ENCODE measurements at regions not wholly inside any gene's neighbourhood (a gene's known extent, or its start where the extent isn't known, plus 50 kb on each side); places are given as distances from the start of the nearest gene placed in this dataset.

GRCh38 chr2:66693076-66693965 is 258.4 kb downstream of the MEIS1 start:
- DNase-seq (ENCODE audit: low spot score) = no peak
- H3K4me1 Mint-ChIP-seq (ENCODE audit: unreplicated experiment) = no peaks in the 10 kb centered on the region
- no peak for TF ChIP-seq CTCF (IDR thresholded peaks at IDR 0.05; ENCODE audit: unreplicated experiment)
- no peaks in the 10 kb centered on the region for H3K36me3 Mint-ChIP-seq (ENCODE audit: low read depth, unreplicated experiment)
- no peaks in the 10 kb centered on the region for H3K9me3 Mint-ChIP-seq (ENCODE audit: unreplicated experiment)
- H3K27me3 Mint-ChIP-seq (ENCODE audit: unreplicated experiment) = no peaks in the 10 kb centered on the region
- H3K4me3 Mint-ChIP-seq (ENCODE audit: unreplicated experiment) = no peak overlapping the region
- no peak overlapping the region for H3K27ac Mint-ChIP-seq (ENCODE audit: unreplicated experiment)

GRCh38 chr2:66694087-66694860 is 259.3 kb downstream of the MEIS1 start:
- no peak overlapping the region for H3K4me3 Mint-ChIP-seq (ENCODE audit: unreplicated experiment)
- no peaks in the 10 kb centered on the region for H3K9me3 Mint-ChIP-seq (ENCODE audit: unreplicated experiment)
- no peaks in the 10 kb centered on the region for H3K27me3 Mint-ChIP-seq (ENCODE audit: unreplicated experiment)
- no peak for DNase-seq (ENCODE audit: low spot score)
- no peak overlapping the region for H3K27ac Mint-ChIP-seq (ENCODE audit: unreplicated experiment)
- H3K4me1 Mint-ChIP-seq (ENCODE audit: unreplicated experiment) = no peaks in the 10 kb centered on the region
- TF ChIP-seq CTCF (IDR thresholded peaks at IDR 0.05; ENCODE audit: unreplicated experiment) = no peak
- H3K36me3 Mint-ChIP-seq (ENCODE audit: low read depth, unreplicated experiment) = no peaks in the 10 kb centered on the region

DNA sequence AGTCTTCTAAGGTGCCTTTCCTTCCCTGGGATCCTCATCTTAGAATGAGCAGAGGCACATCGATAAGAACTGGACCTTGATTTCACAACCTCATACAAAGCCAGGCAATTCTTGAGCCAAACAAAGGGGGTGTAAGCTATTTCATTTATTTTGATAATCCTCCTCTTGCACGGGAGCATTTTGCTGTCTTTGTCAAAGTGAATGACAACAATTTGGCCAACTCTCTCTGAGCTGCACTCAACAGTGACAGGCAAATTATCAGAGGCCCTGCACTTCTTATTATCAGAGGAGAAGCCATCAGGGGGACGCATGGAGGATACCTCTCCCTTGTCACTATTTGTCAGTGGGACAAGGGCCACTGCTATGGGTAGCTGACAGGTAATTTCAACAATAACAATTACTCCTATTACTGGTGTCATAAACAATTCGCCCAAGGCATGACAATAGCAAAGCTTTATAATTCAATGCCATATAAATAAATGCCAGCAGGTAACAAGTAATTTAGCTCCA is 260.4 kb downstream of the MEIS1 start:
- Mint-ChIP-seq H3K36me3 (ENCODE audit: low read depth, unreplicated experiment) (no peaks in the 10 kb centered on the region), H3K4me1 (ENCODE audit: unreplicated experiment) (peaks cover 2% of the 10 kb centered on the region), H3K27me3 (ENCODE audit: unreplicated experiment) (no peaks in the 10 kb centered on the region), H3K9me3 (ENCODE audit: unreplicated experiment) (no peaks in the 10 kb centered on the region), H3K27ac (ENCODE audit: unreplicated experiment) (no peak overlapping the region), H3K4me3 (ENCODE audit: unreplicated experiment) (no peak overlapping the region)
- no peak for DNase-seq (ENCODE audit: low spot score)
- no peak for TF ChIP-seq CTCF (IDR thresholded peaks at IDR 0.05; ENCODE audit: unreplicated experiment)

DNA sequence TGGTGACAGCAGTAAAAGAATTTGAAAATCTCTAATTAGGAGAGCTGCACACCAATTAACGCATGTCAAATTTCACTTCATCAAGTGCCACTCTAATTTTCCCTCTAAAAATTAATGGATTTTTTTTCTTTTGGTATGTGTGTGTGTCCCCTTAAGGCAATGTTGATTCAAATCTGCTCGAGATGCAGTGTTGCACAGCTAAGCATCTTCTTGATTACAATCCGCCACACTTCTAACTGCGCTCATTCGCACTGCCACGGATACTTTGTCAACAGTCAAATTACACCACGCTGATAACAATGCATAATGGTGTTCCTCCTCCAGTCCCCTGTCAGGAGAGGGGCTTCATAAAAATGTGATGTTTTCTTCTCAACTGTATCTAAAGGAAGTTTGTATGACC is 261.4 kb downstream of the MEIS1 start:
- H3K4me1 Mint-ChIP-seq (ENCODE audit: unreplicated experiment) = peaks cover 3% of the 10 kb centered on the region
- no peaks in the 10 kb centered on the region for H3K36me3 Mint-ChIP-seq (ENCODE audit: low read depth, unreplicated experiment)

More for the DNA sequence above, 261.4 kb downstream of the MEIS1 start:
- Mint-ChIP-seq H3K9me3 (ENCODE audit: unreplicated experiment) (no peaks in the 10 kb centered on the region), H3K4me3 (ENCODE audit: unreplicated experiment) (no peak overlapping the region), H3K27me3 (ENCODE audit: unreplicated experiment) (no peaks in the 10 kb centered on the region), H3K27ac (ENCODE audit: unreplicated experiment) (no peak overlapping the region)
- DNase-seq (ENCODE audit: low spot score) = no peak
- no peak for TF ChIP-seq CTCF (IDR thresholded peaks at IDR 0.05; ENCODE audit: unreplicated experiment)

All from endothelial cell (in vitro differentiated cells).